Naive thymus-derived CD4-positive, alpha-beta T cell (primary cell): ENCODE measurements at regions not wholly inside any gene's neighbourhood (a gene's known extent, or its start where the extent isn't known, plus 50 kb on each side); places are given as distances from the start of the nearest gene placed in this dataset.
A peak's percentile ranks its signal among the peaks of the same experiment; 100 is the strongest.

Experiments
- ATAC-seq: fragments of 150-1000 bp; cut with Tn5 transposase; 2 replicates; pipeline ENCODE4 v1.10.0; 2021; ENCODE audit warnings: mild to moderate bottlenecking, moderate library complexity
- CTCF ChIA-PET: fragments of 350-600 bp; sonication (Branson Sonifier 250); formaldehyde crosslinking; loops from one replicate; lab custom pipeline; 2021; ENCODE audit warnings: antibody characterized with exemption; lab: Charles Lee
- POLR2A ChIA-PET: fragments of 350-600 bp; sonication (Branson Sonifier 250); formaldehyde crosslinking; loops from one replicate; lab custom pipeline; 2021; ENCODE audit warnings: antibody characterized with exemption, inconsistent platforms; lab: Charles Lee
- DNase-seq, 9 donors: peaks; one replicate each; pipeline versions ENCODE4 v3.0.0 to v3.0.0-alpha.2; 2020 to 2022; ENCODE audit warnings: mixed read lengths in 1 of 9
- H3K27ac ChIP-seq: one replicate; pipeline ENCODE4 v1.7.0; 2013; ENCODE audit warnings: mild to moderate bottlenecking, low read depth, low read length, moderate library complexity
- H3K27me3 ChIP-seq, 2 donors: one replicate each; pipeline ENCODE4 v1.7.0; 2013; ENCODE audit warnings: low read length in 2 of 2, mild to moderate bottlenecking in 2 of 2, moderate library complexity in 2 of 2; ENCODE audit not compliant: control insufficient read depth in 2 of 2, insufficient read depth in 2 of 2
- H3K36me3 ChIP-seq, 3 experiments: 1 replicate in 2 of 3; 2 replicates in 1 of 3; pipeline ENCODE4 v1.7.0; 2013; ENCODE audit warnings: low read length in 3 of 3, mild to moderate bottlenecking in 3 of 3, moderate library complexity in 1 of 3; ENCODE audit not compliant: insufficient read depth in 3 of 3, control insufficient read depth in 2 of 3
- H3K4me1 ChIP-seq, 2 donors: one replicate each; pipeline ENCODE4 v1.7.0; 2013; ENCODE audit warnings: low read length in 2 of 2, mild to moderate bottlenecking in 2 of 2, moderate library complexity in 1 of 2; ENCODE audit not compliant: control insufficient read depth in 2 of 2, insufficient read depth in 2 of 2
- H3K4me3 ChIP-seq: 2 replicates; pipeline ENCODE4 v1.7.0; 2013; ENCODE audit warnings: mild to moderate bottlenecking, low read length
- H3K9me3 ChIP-seq, 3 experiments: 1 replicate in 2 of 3; 2 replicates in 1 of 3; pipeline ENCODE4 v1.7.0; 2013; ENCODE audit warnings: low read length in 3 of 3; ENCODE audit not compliant: control insufficient read depth in 2 of 3
- H3K27ac Mint-ChIP-seq, 9 donors: one replicate each; pipeline ENCODE4 v1.8.0; 2020 to 2022; ENCODE audit warnings: mixed read lengths in 9 of 9, mild to moderate bottlenecking in 8 of 9, moderate library complexity in 5 of 9, inconsistent platforms in 2 of 9
- H3K27me3 Mint-ChIP-seq, 5 donors: one replicate each; pipeline ENCODE4 v1.8.0; 2021 to 2022; ENCODE audit warnings: mixed read lengths in 5 of 5, mild to moderate bottlenecking in 1 of 5
- H3K36me3 Mint-ChIP-seq, 5 donors: one replicate each; pipeline ENCODE4 v1.8.0; 2020 to 2022; ENCODE audit warnings: mixed read lengths in 5 of 5, mild to moderate bottlenecking in 3 of 5, inconsistent platforms in 1 of 5
- H3K4me1 Mint-ChIP-seq, 7 donors: one replicate each; pipeline ENCODE4 v1.8.0; 2020 to 2022; ENCODE audit warnings: mixed read lengths in 7 of 7, mild to moderate bottlenecking in 3 of 7, inconsistent platforms in 1 of 7
- H3K4me3 Mint-ChIP-seq, 10 donors: one replicate each; pipeline ENCODE4 v1.8.0; 2020 to 2022; ENCODE audit warnings: mild to moderate bottlenecking in 10 of 10, mixed read lengths in 10 of 10, moderate library complexity in 6 of 10, inconsistent platforms in 2 of 10
- H3K9me3 Mint-ChIP-seq, 11 donors: one replicate each; pipeline ENCODE4 v1.8.0; 2020 to 2022; ENCODE audit warnings: mixed read lengths in 11 of 11, mild to moderate bottlenecking in 4 of 11, inconsistent platforms in 1 of 11, moderate library complexity in 1 of 11
- intact Hi-C, 2 donors: fragments of 100-400 bp; cut with micrococcal nuclease; formaldehyde crosslinking; loops; one replicate each; pipeline ENCODE4 v1.15.1; 2023

GRCh38 chrX:477441-478012 is 90.8 kb upstream of the PPP2R3B start:
- Histone ChIP-seq H3K4me1 (no peaks in the 10 kb centered on the region), H3K4me3 (no peak overlapping the region), H3K36me3 (no peaks in the 10 kb centered on the region), H3K9me3 (no peaks in the 10 kb centered on the region), H3K27ac (no peak overlapping the region), H3K27me3 (no peaks in the 10 kb centered on the region)
- ATAC-seq (no peak), DNase-seq (no peak)
- Mint-ChIP-seq H3K9me3 (peaks cover 0 to 16% (median 6%) of the 10 kb centered on the region in 11 donors), H3K4me3 (no peak overlapping the region), H3K27ac (no peak overlapping the region), H3K27me3 (peaks cover 0 to 17% (median 5%) of the 10 kb centered on the region in 5 donors), H3K4me1 (peaks cover 0 to 4% (median 0%) of the 10 kb centered on the region in 7 donors), H3K36me3 (peaks cover 0 to 7% (median 0%) of the 10 kb centered on the region in 5 donors)
- POLR2A ChIA-PET, result no interaction called here
- CTCF ChIA-PET, result no interaction called here
- intact Hi-C loops, result no loop called here

- ATAC-seq, result no peak
- ChIA-PET POLR2A (no interaction called here), CTCF (no interaction called here)
- intact Hi-C loops, result no loop called here
- peaks cover 0 to 7% (median 0%) of the 10 kb centered on the region in 5 donors for H3K36me3 Mint-ChIP-seq
- no peak overlapping the region for H3K27ac ChIP-seq
- H3K27ac Mint-ChIP-seq, result no peak overlapping the region
- H3K4me1 ChIP-seq, result no peaks in the 10 kb centered on the region
- no peak overlapping the region for H3K4me3 ChIP-seq
- no peaks in the 10 kb centered on the region for H3K9me3 ChIP-seq
- H3K27me3 Mint-ChIP-seq, result peaks cover 0 to 17% (median 5%) of the 10 kb centered on the region in 5 donors
- H3K9me3 Mint-ChIP-seq, result peaks cover 0 to 12% (median 3%) of the 10 kb centered on the region in 11 donors
- H3K4me1 Mint-ChIP-seq, result peaks cover 0 to 4% (median 0%) of the 10 kb centered on the region in 7 donors
- no peaks in the 10 kb centered on the region for H3K36me3 ChIP-seq
- no peak overlapping the region for H3K4me3 Mint-ChIP-seq
- DNase-seq, result peak in 1 of 9 donors; percentile 14
- H3K27me3 ChIP-seq, result no peaks in the 10 kb centered on the region
Observed at GRCh38 chrX:479273-479981, 92.7 kb upstream of the PPP2R3B start.

GRCh38 chrX:480861-481417 is 94.2 kb upstream of the PPP2R3B start:
- Mint-ChIP-seq H3K27me3 (peaks cover 0 to 10% (median 0%) of the 10 kb centered on the region in 5 donors), H3K4me1 (peaks cover 0 to 4% (median 0%) of the 10 kb centered on the region in 7 donors), H3K4me3 (no peak overlapping the region), H3K27ac (no peak overlapping the region), H3K9me3 (peaks cover 0 to 12% (median 0%) of the 10 kb centered on the region in 11 donors), H3K36me3 (no peaks in the 10 kb centered on the region)
- ATAC-seq, result no peak
- no peaks in the 10 kb centered on the region for H3K36me3 ChIP-seq
- H3K4me3 ChIP-seq, result no peak overlapping the region
- H3K27ac ChIP-seq, result no peak overlapping the region
- H3K9me3 ChIP-seq, result no peaks in the 10 kb centered on the region
- CTCF ChIA-PET, result no interaction called here
- no peaks in the 10 kb centered on the region for H3K4me1 ChIP-seq
- no peaks in the 10 kb centered on the region for H3K27me3 ChIP-seq
- POLR2A ChIA-PET, result no interaction called here
- no peak for DNase-seq
- intact Hi-C loops, result loop anchor here in 1 of 2 donors (5.0 kb wide), 1 partner anchor 91 kb away; no protein-coding TSS in a partner anchor

GRCh38 chrX:482192-482701 is 95.5 kb upstream of the PPP2R3B start:
- intact Hi-C loops, result loop anchor here in 1 of 2 donors (5.0 kb wide), 1 partner anchor 90 kb away; no protein-coding TSS in a partner anchor
- no peak overlapping the region for H3K4me3 ChIP-seq
- POLR2A ChIA-PET, result no interaction called here
- no peak overlapping the region for H3K27ac Mint-ChIP-seq
- CTCF ChIA-PET, result no interaction called here
- no peak for DNase-seq
- peaks cover 0 to 10% (median 0%) of the 10 kb centered on the region in 5 donors for H3K27me3 Mint-ChIP-seq
- H3K36me3 ChIP-seq, result no peaks in the 10 kb centered on the region
- peaks cover 0 to 4% (median 0%) of the 10 kb centered on the region in 7 donors for H3K4me1 Mint-ChIP-seq
- no peaks in the 10 kb centered on the region for H3K9me3 ChIP-seq
- H3K4me3 Mint-ChIP-seq, result no peak overlapping the region
- ATAC-seq, result no peak
- H3K9me3 Mint-ChIP-seq, result peaks cover 0 to 9% (median 0%) of the 10 kb centered on the region in 11 donors
- no peak overlapping the region for H3K27ac ChIP-seq
- H3K36me3 Mint-ChIP-seq, result no peaks in the 10 kb centered on the region
- no peaks in the 10 kb centered on the region for H3K27me3 ChIP-seq
- no peaks in the 10 kb centered on the region for H3K4me1 ChIP-seq

GRCh38 chrX:482702-483203 is 96.0 kb upstream of the PPP2R3B start:
- Histone ChIP-seq H3K4me1 (no peaks in the 10 kb centered on the region), H3K9me3 (no peaks in the 10 kb centered on the region), H3K27ac (no peak overlapping the region), H3K36me3 (no peaks in the 10 kb centered on the region), H3K4me3 (no peak overlapping the region), H3K27me3 (no peaks in the 10 kb centered on the region)
- no peak overlapping the region for H3K27ac Mint-ChIP-seq
- no peaks in the 10 kb centered on the region for H3K36me3 Mint-ChIP-seq
- H3K27me3 Mint-ChIP-seq, result peaks cover 0 to 14% (median under 1%) of the 10 kb centered on the region in 5 donors
- H3K9me3 Mint-ChIP-seq, result peaks cover 0 to 9% (median 0%) of the 10 kb centered on the region in 11 donors
- ChIA-PET CTCF (no interaction called here), POLR2A (no interaction called here)
- H3K4me3 Mint-ChIP-seq, result no peak overlapping the region
- DNase-seq, result peak in 2 of 9 donors; percentile 8 to 10
- intact Hi-C loops, result loop anchor here in 1 of 2 donors (5.0 kb wide), 1 partner anchor 90 kb away; no protein-coding TSS in a partner anchor
- H3K4me1 Mint-ChIP-seq, result peaks cover 0 to 4% (median 0%) of the 10 kb centered on the region in 7 donors
- ATAC-seq, result no peak

GRCh38 chrX:485368-485767 is 98.7 kb upstream of the PPP2R3B start:
- H3K27ac ChIP-seq, result no peak overlapping the region
- H3K4me3 ChIP-seq, result no peak overlapping the region
- H3K4me1 ChIP-seq, result no peaks in the 10 kb centered on the region
- intact Hi-C loops, result no loop called here
- Mint-ChIP-seq H3K36me3 (no peaks in the 10 kb centered on the region), H3K4me1 (peaks cover 0 to 4% (median 0%) of the 10 kb centered on the region in 7 donors), H3K4me3 (no peak overlapping the region), H3K27ac (no peak overlapping the region), H3K9me3 (peaks cover 0 to 9% (median 0%) of the 10 kb centered on the region in 11 donors), H3K27me3 (peaks cover 0 to 24% (median 4%) of the 10 kb centered on the region in 5 donors)
- CTCF ChIA-PET, result no interaction called here
- no peaks in the 10 kb centered on the region for H3K9me3 ChIP-seq
- ATAC-seq (no peak), DNase-seq (no peak)
- POLR2A ChIA-PET, result no interaction called here
- no peaks in the 10 kb centered on the region for H3K36me3 ChIP-seq
- H3K27me3 ChIP-seq, result no peaks in the 10 kb centered on the region
